ENCODE measurements at regions not wholly inside any gene's neighbourhood (a gene's known extent, or its start where the extent isn't known, plus 50 kb on each side); places are given as distances from the start of the nearest gene placed in this dataset.

GRCh38 chr1:87274851-87275250 is 53.8 kb upstream of the LMO4 start:
- H4K20me1 ChIP-seq (ENCODE audit: control insufficient read depth, extremely low read depth, insufficient read depth, low read length), result no peaks in the 10 kb centered on the region
- no peak overlapping the region for H3K27ac ChIP-seq (ENCODE audit: insufficient read depth, low read length)
- no peak overlapping the region for H3K9ac ChIP-seq (ENCODE audit: insufficient read depth, low read length)
- no peak for TF ChIP-seq CTCF (conservative IDR thresholded peaks at IDR 0.05 in 1 of 2, IDR thresholded peaks at IDR 0.05 in 1 of 2; ENCODE audit: low read depth in 1 of 2, low read length in 2 of 2)
- TF ChIP-seq EZH2 (IDR thresholded peaks at IDR 0.05; ENCODE audit: low read length, missing control alignments), result no peak
- H3K27me3 ChIP-seq (ENCODE audit: control insufficient read depth, insufficient read depth, low read length), result no peaks in the 10 kb centered on the region
- no peaks in the 10 kb centered on the region for H3K79me2 ChIP-seq (ENCODE audit: control insufficient read depth, insufficient read depth, low read length)
- H3K36me3 ChIP-seq (ENCODE audit: control insufficient read depth, insufficient read depth, low read length), result no peaks in the 10 kb centered on the region
- H2AFZ ChIP-seq (ENCODE audit: low read length), result no peak overlapping the region
- H3K9me3 ChIP-seq (ENCODE audit: control insufficient read depth, insufficient read depth, low read depth, low read length), result no peaks in the 10 kb centered on the region
- H3K4me3 ChIP-seq (replicated peaks in 1 of 4; ENCODE audit: control extremely low read depth in 1 of 4, insufficient read depth in 1 of 4, low read depth in 3 of 4, low read length in 4 of 4), result no peak overlapping the region
- no peak overlapping the region for H3K4me2 ChIP-seq (ENCODE audit: extremely low read depth, insufficient read depth, low read length)
- DNase-seq (ENCODE audit: low read depth in 2 of 2), result no peak
- no peaks in the 10 kb centered on the region for H3K4me1 ChIP-seq (ENCODE audit: control insufficient read depth, extremely low read depth, insufficient read depth, low read length)

GRCh38 chr1:87278825-87279535 is 49.7 kb upstream of the LMO4 start:
- H4K20me1 ChIP-seq (ENCODE audit: control insufficient read depth, extremely low read depth, insufficient read depth, low read length), result no peaks in the 10 kb centered on the region
- no peak overlapping the region for H3K27ac ChIP-seq (ENCODE audit: insufficient read depth, low read length)
- no peak overlapping the region for H2AFZ ChIP-seq (ENCODE audit: low read length)
- H3K4me1 ChIP-seq (ENCODE audit: control insufficient read depth, extremely low read depth, insufficient read depth, low read length), result no peaks in the 10 kb centered on the region
- H3K4me2 ChIP-seq (ENCODE audit: extremely low read depth, insufficient read depth, low read length), result no peak overlapping the region
- no peak overlapping the region for H3K9ac ChIP-seq (ENCODE audit: insufficient read depth, low read length)
- no peaks in the 10 kb centered on the region for H3K9me3 ChIP-seq (ENCODE audit: control insufficient read depth, insufficient read depth, low read depth, low read length)
- peak in 1 of 2 donors; percentile 67 for DNase-seq (ENCODE audit: low read depth in 2 of 2)
- no peaks in the 10 kb centered on the region for H3K79me2 ChIP-seq (ENCODE audit: control insufficient read depth, insufficient read depth, low read length)
- no peaks in the 10 kb centered on the region for H3K36me3 ChIP-seq (ENCODE audit: control insufficient read depth, insufficient read depth, low read length)
- no peak overlapping the region for H3K4me3 ChIP-seq (replicated peaks in 1 of 4; ENCODE audit: control extremely low read depth in 1 of 4, insufficient read depth in 1 of 4, low read depth in 3 of 4, low read length in 4 of 4)
- H3K27me3 ChIP-seq (ENCODE audit: control insufficient read depth, insufficient read depth, low read length), result no peaks in the 10 kb centered on the region
- TF ChIP-seq EZH2 (IDR thresholded peaks at IDR 0.05; ENCODE audit: low read length, missing control alignments), result no peak
- no peak for TF ChIP-seq CTCF (conservative IDR thresholded peaks at IDR 0.05 in 1 of 2, IDR thresholded peaks at IDR 0.05 in 1 of 2; ENCODE audit: low read depth in 1 of 2, low read length in 2 of 2)
